ENCODE measurements at regions not wholly inside any gene's neighbourhood (a gene's known extent, or its start where the extent isn't known, plus 50 kb on each side); places are given as distances from the start of the nearest gene placed in this dataset.

DNA sequence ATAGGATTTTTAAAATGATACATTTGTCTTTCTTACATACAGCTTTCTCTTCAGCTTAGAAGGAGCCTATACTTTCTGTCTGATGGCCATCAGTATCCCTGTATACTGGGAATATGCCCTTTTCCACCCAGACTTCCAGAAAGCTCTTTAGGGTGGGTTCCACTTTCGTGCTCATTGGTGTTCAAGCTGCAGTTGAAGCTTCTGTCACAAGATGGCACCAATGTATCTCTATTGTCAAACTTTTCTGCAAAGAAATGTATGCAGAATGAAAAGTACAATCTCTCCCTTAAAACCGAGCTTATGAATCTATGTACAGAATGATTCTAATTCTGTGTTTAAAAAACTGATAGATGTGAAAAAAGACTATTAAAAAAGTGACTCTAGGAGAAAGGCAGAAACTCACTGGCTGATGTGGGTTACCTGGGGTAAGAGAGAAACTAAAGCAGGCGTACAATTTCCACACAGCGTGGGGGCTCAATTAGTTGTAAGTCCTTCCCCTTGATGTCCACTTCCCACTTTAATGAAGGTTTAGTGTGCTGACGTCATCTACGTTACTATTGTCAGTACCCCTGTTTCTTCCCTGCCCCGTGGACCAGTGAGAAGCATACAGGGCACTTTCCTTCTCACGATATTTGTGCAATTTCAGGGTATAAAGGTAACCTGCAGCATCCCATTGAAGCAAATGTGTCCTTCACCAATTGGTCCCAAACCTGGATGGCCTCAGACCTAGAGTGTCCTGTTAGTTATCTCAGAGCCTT lies 57.3 kb upstream of the TCEAL2 start:
- ATAC-seq, result no peak

DNA sequence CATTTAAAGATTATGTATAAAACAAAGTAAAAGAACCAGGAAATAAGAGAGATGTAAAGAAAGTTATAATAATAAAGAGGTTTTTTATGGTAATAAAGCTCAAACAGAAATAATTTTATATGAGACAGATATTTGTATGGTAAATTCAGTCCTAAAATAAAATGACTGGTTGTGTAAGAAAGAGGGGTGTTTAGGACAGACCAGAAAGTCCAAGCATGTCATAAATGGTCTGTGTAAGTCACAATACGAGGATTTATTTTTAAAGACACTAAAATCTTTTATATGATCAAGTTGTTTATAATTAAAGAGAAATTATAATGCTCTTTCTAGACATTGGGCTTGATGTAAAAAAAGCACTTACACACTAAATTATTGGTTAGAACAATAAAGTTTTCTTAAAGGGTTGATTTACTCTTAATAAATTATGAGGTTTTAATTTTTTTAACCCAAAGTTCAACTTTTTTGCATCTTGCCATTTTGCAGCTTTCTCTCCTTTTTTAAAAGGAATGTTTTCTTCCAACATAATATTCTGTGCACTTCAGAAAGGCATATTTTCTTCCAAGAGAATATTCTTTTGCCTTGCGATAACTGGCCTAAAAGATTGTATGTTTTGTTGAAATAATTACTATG lies 61.9 kb upstream of the TCEAL2 start:
- no peak for ATAC-seq

DNA sequence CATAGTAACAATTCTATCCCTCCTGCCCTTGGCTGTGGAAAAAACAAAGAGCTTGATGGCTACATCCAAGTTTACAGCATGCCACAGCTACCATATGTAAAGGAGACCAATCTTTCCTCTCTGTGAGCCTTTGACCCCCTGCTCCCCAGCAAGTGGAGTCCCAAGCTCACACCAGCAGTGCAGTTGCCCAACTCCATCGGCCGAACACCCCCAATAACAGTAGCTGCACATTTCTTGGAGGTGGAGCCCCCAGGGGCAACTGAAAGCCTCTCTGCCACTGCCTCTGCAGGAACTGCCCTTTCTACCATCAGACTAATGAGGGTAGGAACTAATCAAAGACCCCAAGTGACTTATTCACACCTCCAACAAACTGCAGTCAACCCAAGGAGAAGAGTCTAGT lies 81.0 kb upstream of the TCEAL2 start:
- ATAC-seq, result no peak

DNA sequence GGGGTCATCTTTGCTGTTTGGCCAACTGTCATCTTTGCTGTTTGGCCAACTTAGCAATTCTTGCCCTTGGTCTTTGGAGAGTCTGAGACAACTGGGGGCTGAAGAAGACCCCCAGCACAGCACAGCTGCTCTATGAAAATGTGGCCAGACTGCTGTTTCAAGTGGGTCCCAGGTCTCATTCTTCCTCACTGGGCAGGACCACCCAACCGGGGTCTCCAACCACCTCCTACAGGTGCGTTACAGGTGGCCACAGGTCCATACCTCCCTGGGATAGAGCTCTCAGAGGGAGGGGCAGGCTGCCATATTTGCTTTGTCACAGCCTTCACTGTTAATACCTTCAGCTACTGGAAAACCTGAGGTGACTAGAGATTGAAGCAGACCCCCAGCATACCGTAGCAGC lies 82.1 kb upstream of the TCEAL2 start:
- no peak for ATAC-seq

DNA sequence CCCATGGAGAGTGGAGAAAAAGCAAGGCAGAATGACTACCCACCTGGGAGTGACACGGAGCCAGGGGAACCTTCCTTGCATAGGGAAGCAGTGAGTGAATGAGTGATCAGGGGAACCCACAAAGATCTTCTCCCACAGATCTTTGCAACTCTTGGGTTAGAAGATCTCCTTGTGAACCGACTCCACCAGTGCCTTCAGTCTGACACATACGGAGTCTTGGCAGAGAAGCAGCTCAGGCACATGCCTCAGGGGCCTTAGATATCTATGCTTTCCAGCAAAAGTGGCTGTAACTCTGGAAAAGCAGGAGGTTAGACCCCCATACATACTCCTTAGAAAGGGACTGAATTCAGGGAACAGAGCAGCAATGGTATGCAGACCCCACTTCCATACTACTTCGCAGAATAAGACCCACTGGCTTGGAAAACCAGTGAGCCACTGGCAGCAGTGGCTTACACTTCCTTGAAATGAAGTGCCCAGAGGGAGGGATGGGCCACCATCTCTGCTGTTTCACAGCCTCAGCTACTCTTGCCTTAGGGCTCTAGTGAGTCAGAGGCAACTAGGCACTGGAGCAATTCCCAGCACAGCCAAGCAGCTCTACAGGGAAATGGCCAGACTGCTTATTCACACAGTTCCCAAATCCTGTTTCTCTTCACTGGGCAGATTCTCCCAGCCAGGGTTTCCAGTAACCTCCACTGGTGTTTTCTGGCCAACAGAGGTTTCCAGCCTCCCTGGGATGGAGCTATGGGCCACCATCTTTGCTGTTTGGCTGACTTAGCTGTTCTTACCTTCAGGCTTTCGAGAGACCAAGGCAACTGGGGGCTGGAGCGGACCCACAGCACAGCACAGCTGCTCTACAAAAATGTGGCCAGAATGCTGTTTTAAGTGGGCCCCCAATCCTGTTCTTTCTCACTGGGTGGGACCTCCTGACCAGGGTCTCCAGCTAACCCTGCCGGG lies 82.8 kb upstream of the TCEAL2 start:
- peak; percentile 25 for ATAC-seq

DNA sequence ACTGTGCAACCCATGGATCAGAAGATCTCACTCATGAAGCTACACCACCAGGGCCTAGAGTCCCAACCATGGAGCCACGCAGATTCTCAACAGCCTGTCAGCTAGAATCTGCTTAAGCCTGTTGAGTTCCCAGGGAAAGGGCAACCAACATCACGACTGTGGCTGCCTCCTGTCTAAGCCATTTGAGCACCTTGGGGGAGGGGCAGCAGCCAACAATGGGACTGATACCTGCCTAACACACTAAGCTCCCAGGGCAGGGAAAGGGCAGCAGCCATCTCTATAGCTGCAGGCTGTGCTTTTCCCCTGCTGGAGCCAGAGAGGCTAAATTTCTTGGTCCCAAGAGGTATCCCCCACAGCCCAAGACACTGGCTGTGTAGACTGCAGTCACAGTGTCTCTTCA lies 96.5 kb upstream of the TCEAL2 start:
- no peak for ATAC-seq

DNA sequence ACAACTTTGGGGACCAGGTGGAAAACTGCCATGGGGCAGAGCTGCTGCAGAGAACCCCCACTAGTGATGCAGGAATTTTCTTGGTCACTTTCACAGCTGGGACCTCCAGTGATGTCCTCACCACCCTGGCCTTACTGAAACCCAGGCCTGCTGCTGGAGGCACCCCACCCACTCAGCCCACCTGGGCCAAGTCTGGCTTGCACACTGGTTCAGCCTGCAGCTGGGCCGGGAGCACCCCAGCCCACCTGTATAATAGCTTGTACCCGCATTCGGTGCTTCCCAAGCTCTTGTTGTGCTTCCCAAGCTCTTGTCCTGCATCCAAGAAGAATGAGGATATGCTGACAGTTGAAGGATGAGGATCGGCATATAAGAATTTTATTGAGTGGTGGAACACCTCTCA lies 86.4 kb upstream of the ZMAT1 start:
- ATAC-seq, result no peak

DNA sequence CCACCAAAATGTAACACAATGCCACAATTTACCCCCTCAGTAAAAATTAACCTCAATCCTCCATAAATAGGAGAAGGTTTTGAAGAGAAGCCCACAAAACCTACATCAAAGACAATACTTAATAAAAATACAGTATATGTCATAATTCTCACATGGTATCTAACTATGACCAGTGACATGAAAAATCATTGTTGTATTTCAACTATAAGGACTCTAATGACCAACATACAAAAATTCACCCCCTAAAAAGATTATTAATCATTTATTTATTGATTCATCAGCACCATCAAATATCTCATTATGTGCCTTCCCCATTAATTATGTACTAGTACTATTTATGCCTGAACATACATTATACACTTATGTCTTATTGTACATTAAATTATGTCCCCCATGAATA lies 77.1 kb upstream of the ZMAT1 start:
- ATAC-seq, result no peak

DNA sequence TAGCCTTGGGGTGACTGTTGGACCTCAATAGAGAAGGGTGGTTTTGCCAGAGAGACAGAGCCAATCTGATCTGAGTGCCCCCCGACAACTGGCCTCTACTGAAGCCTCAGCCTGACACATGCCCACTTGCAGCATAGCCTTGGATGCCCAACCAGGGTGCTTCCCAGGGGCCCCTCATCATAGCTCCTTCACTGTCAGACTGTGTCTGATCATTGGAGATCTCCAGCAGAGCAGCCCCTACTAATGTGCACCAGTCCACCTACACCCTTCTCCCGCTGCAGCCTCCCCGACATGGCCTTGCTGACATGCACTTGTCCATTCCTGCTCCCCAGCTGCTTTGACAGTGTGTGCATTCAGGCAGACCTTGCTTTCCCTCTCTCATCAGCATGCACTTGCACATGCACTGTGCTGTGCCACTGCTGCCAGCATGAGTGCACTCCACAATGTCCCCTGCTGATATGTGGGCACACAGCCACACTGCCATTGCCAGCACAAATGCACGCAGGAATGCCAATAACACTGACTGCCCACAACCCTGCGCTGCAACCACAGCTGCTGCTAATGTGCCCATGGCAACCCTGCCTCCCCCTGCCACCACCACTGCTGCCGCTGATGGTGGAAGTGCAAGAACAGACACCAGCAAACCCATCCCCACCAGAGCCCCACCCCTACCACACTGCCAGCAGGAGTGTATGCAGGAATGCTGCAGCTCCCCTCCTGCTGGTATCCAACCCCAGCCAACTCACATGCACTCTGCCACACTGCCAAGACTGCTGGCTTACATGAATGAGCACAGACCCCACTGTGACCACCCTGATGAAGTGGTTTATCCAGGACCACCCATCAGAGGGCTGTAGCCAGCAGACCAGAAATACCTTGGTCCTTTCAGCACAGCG lies 68.1 kb upstream of the ZMAT1 start:
- no peak for ATAC-seq

DNA sequence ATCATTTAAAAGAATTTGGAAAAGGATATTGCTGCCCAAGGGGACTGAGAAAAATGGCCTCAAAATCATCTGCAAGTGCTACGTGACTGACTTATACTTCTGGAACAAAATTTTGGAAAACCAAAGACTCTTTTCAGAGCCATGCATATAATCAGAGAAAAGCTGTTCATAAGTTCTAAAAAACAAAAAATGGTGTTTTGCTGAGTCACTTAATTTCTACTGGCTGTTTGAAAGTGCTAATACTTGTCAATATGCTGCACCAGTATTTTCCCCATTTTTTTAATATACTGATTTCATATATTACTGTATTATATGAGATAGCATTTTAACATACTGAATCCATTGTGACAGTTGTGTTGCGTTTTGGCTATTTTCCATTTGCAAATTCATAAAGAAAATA lies 61.5 kb upstream of the ZMAT1 start:
- ATAC-seq, result no peak

DNA sequence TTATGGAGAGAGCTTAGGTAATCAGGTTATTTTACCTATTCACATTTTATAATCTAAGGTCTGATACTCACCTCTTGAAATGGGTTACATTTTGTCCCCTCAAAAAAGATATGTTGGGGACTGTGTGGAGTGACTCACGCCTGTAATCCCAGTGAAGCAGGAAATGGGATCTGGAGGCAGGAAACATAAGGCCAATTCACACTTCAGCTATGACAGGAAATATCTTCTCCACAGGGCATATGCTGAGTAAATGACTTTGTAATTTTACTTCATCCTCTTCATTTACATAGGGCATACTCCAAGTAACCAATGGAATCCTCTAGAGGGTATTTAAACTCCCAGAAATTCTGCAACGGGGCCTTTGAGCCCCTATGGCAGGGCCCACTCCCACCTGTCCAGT lies 54.8 kb upstream of the ZMAT1 start:
- no peak for ATAC-seq
